ENCODE measurements at regions not wholly inside any gene's neighbourhood (a gene's known extent, or its start where the extent isn't known, plus 50 kb on each side); places are given as distances from the start of the nearest gene placed in this dataset.

DNA sequence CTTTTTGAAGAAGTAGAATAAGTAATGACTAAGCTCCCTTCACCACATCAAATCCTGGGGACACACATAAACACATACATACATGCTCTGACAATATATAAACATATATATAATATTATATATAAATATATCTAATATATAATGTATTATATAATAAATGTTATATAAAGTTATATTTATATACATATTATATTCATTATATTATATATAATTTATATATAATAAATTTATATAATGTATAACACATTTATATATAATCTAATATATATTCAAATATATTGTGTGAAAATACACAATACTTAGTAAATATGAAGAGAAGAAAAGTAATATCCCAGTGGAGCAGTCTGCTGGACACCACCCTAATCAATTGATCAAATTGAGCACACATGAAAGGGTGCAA is 2177.9 kb upstream of the CELF4 start:
- no peaks in the 10 kb centered on the region for H3K27me3 ChIP-seq (ENCODE audit: low read length)
- no peaks in the 10 kb centered on the region for H3K9me2 ChIP-seq (replicated peaks; ENCODE audit: insufficient read depth, low read length)
- H3F3A ChIP-seq (ENCODE audit: insufficient read depth) = no peaks in the 10 kb centered on the region
- H3K36me3 ChIP-seq (ENCODE audit: low read length) = no peaks in the 10 kb centered on the region
- H3K27ac ChIP-seq (ENCODE audit: low read depth, low read length) = no peak overlapping the region
- 0 out of 2 replicates have a peak, but pooled peaks cover 8% of the 10 kb centered on the region for H3K9me3 ChIP-seq (ENCODE audit: insufficient read depth, low read length)
- H4K20me1 ChIP-seq (ENCODE audit: low read depth, low read length) = no peaks in the 10 kb centered on the region
- H3K4me3 ChIP-seq (ENCODE audit: insufficient read depth, low read length, poor library complexity, severe bottlenecking) = no peak overlapping the region
- H3K79me2 ChIP-seq (ENCODE audit: insufficient read depth, low read length) = no peaks in the 10 kb centered on the region
- H3K9ac ChIP-seq (ENCODE audit: low read length) = no peak overlapping the region
- H3K4me2 ChIP-seq (ENCODE audit: low read depth, low read length, poor library complexity, severe bottlenecking) = no peak overlapping the region
- TF ChIP-seq, protein P1, sequence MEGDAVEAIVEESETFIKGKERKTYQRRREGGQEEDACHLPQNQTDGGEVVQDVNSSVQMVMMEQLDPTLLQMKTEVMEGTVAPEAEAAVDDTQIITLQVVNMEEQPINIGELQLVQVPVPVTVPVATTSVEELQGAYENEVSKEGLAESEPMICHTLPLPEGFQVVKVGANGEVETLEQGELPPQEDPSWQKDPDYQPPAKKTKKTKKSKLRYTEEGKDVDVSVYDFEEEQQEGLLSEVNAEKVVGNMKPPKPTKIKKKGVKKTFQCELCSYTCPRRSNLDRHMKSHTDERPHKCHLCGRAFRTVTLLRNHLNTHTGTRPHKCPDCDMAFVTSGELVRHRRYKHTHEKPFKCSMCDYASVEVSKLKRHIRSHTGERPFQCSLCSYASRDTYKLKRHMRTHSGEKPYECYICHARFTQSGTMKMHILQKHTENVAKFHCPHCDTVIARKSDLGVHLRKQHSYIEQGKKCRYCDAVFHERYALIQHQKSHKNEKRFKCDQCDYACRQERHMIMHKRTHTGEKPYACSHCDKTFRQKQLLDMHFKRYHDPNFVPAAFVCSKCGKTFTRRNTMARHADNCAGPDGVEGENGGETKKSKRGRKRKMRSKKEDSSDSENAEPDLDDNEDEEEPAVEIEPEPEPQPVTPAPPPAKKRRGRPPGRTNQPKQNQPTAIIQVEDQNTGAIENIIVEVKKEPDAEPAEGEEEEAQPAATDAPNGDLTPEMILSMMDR (IDR thresholded peaks at IDR 0.05; ENCODE audit: insufficient read depth, low read length, poor library complexity, severe bottlenecking) = no peak
- TF ChIP-seq EZH2phosphoT487 (conservative IDR thresholded peaks at IDR 0.05; ENCODE audit: low read length) = no peak
- no peak overlapping the region for H2AFZ ChIP-seq (ENCODE audit: low read depth, low read length, severe bottlenecking)

DNA sequence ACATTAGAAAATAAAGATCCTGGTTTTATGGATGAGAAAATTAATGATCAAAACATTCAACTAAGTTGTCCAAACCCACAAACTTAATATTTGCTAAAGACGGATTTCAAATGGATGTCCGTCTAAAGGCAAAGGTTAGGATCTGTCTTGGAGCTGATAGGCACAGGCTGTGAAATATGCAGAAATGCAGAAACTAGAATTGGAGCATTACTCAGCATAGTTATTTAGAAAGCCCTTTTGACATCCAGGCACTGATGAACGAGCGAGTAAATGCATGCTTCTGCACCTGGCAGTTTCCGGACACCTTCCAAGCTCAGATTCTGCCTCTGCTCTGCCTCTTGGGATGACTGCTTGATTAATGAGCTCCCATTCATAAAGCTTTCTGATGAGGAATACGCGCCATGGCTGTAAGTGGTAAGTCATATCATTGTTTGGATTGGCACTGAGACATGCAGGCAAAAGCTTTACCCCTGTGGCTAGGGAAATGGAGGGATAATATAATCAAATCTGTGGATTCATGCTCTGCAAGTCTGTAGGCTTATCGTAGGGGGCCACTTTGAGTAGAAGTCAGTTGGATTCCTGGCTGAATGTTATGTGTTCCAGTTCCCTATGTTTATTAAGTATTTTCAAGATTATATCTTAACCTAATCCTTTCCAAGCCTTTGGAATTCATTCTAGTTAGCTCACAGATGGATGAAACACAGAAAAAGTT is 2176.3 kb upstream of the CELF4 start:
- Histone ChIP-seq H3K27ac (ENCODE audit: low read depth, low read length) (no peak overlapping the region), H3K9me3 (ENCODE audit: insufficient read depth, low read length) (0 out of 2 replicates have a peak, but pooled peaks cover 7% of the 10 kb centered on the region), H3K4me3 (ENCODE audit: insufficient read depth, low read length, poor library complexity, severe bottlenecking) (no peak overlapping the region), H4K20me1 (ENCODE audit: low read depth, low read length) (no peaks in the 10 kb centered on the region), H3F3A (ENCODE audit: insufficient read depth) (no peaks in the 10 kb centered on the region), H3K9ac (ENCODE audit: low read length) (no peak overlapping the region), H3K36me3 (ENCODE audit: low read length) (no peaks in the 10 kb centered on the region), H3K4me2 (ENCODE audit: low read depth, low read length, poor library complexity, severe bottlenecking) (no peak overlapping the region), H3K27me3 (ENCODE audit: low read length) (no peaks in the 10 kb centered on the region), H3K79me2 (ENCODE audit: insufficient read depth, low read length) (no peaks in the 10 kb centered on the region), H3K9me2 (replicated peaks; ENCODE audit: insufficient read depth, low read length) (no peaks in the 10 kb centered on the region), H2AFZ (ENCODE audit: low read depth, low read length, severe bottlenecking) (no peak overlapping the region)
- TF ChIP-seq, protein P1 (IDR thresholded peaks at IDR 0.05; ENCODE audit: insufficient read depth, low read length, poor library complexity, severe bottlenecking) = no peak
- no peak for TF ChIP-seq EZH2phosphoT487 (conservative IDR thresholded peaks at IDR 0.05; ENCODE audit: low read length)

DNA sequence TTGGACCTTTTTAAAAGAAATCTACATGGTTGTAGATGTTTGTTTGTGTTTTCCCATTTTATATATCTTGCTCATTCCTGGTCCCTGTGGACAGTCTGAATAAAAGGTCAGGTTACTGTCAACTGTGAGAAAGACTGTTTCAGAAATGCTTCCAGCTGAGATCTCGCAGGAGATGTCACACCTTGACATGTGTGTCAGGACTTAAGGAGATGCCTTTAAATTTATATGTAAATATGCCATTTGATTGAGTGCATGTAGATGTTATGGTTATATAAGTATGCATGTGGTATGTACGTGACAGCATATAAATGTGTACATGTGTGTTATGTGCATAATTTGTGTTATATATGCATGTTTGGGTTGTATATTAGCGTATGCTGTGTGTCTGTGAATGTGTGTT is 2172.3 kb upstream of the CELF4 start:
- no peak for TF ChIP-seq EZH2phosphoT487 (conservative IDR thresholded peaks at IDR 0.05; ENCODE audit: low read length)
- TF ChIP-seq, protein P1 (IDR thresholded peaks at IDR 0.05; ENCODE audit: insufficient read depth, low read length, poor library complexity, severe bottlenecking) = no peak
- no peaks in the 10 kb centered on the region for H3K27me3 ChIP-seq (ENCODE audit: low read length)
- H3K4me3 ChIP-seq (ENCODE audit: insufficient read depth, low read length, poor library complexity, severe bottlenecking) = no peak overlapping the region
- no peaks in the 10 kb centered on the region for H3K9me3 ChIP-seq (ENCODE audit: insufficient read depth, low read length)
- H3K79me2 ChIP-seq (ENCODE audit: insufficient read depth, low read length) = no peaks in the 10 kb centered on the region
- no peaks in the 10 kb centered on the region for H4K20me1 ChIP-seq (ENCODE audit: low read depth, low read length)
- H3F3A ChIP-seq (ENCODE audit: insufficient read depth) = no peaks in the 10 kb centered on the region
- no peaks in the 10 kb centered on the region for H3K9me2 ChIP-seq (replicated peaks; ENCODE audit: insufficient read depth, low read length)
- H3K27ac ChIP-seq (ENCODE audit: low read depth, low read length) = no peak overlapping the region
- no peak overlapping the region for H2AFZ ChIP-seq (ENCODE audit: low read depth, low read length, severe bottlenecking)
- no peak overlapping the region for H3K9ac ChIP-seq (ENCODE audit: low read length)
- no peaks in the 10 kb centered on the region for H3K36me3 ChIP-seq (ENCODE audit: low read length)
- H3K4me2 ChIP-seq (ENCODE audit: low read depth, low read length, poor library complexity, severe bottlenecking) = no peak overlapping the region

Data from SU-DHL-6 (cell line).